HG02884 (cell line): ENCODE measurements at regions not wholly inside any gene's neighbourhood (a gene's known extent, or its start where the extent isn't known, plus 50 kb on each side); places are given as distances from the start of the nearest gene placed in this dataset.
"Not testable (repeated sequence)": the region's sequence is repeated elsewhere in the genome, so short reads cannot be mapped to it uniquely, and the experiment has no call there.

Experiments used
- ATAC-seq: cut with Tn5 transposase; IDR thresholded peaks from one replicate; pipeline ENCODE4 v1.9.1; 2021; ENCODE audit warnings: mild to moderate bottlenecking, moderate library complexity; ENCODE audit not compliant: unreplicated experiment

- no peak for ATAC-seq
Measured at GRCh38 chr6:19892260-19892659, 55.1 kb downstream of the ID4 start.

- ATAC-seq: no peak
Measured at GRCh38 chr6:19895866-19896692, 58.9 kb downstream of the ID4 start.

- no peak for ATAC-seq
Measured at GRCh38 chr6:19896693-19897010, 59.5 kb downstream of the ID4 start.

- no peak for ATAC-seq
Measured at GRCh38 chr6:19898141-19898740, 61.1 kb downstream of the ID4 start.

- ATAC-seq: no peak
Measured at GRCh38 chr6:19902201-19902600, 65.0 kb downstream of the ID4 start.

- ATAC-seq: not testable (repeated sequence)
Measured at GRCh38 chr6:19904408-19904807, 67.2 kb downstream of the ID4 start.

- ATAC-seq: no peak
Measured at GRCh38 chr6:19905584-19905983, 68.4 kb downstream of the ID4 start.

- no peak for ATAC-seq
Measured at GRCh38 chr6:19906171-19906570, 69.0 kb downstream of the ID4 start.

GRCh38 chr6:19911223-19911622 lies 74.1 kb downstream of the ID4 start:
- ATAC-seq: no peak

- no peak for ATAC-seq
Measured at GRCh38 chr6:19918436-19918835, 81.3 kb downstream of the ID4 start.

- ATAC-seq: no peak
Measured at GRCh38 chr6:19921786-19922185, 84.6 kb downstream of the ID4 start.

- no peak for ATAC-seq
Measured at GRCh38 chr6:19925533-19925932, 88.4 kb downstream of the ID4 start.

GRCh38 chr6:19928461-19928860 lies 91.3 kb downstream of the ID4 start:
- no peak for ATAC-seq

- ATAC-seq: no peak
Measured at GRCh38 chr6:19929312-19929711, 92.1 kb downstream of the ID4 start.

- ATAC-seq: no peak
Measured at GRCh38 chr6:19934996-19935591, 97.9 kb downstream of the ID4 start.

- not testable (repeated sequence) for ATAC-seq
Measured at GRCh38 chr6:19939321-19939720, 102.2 kb downstream of the ID4 start.

- ATAC-seq: not testable (repeated sequence)
Measured at GRCh38 chr6:19939926-19940325, 102.8 kb downstream of the ID4 start.

- no peak for ATAC-seq
Measured at GRCh38 chr6:19943042-19943441, 105.9 kb downstream of the ID4 start.

GRCh38 chr6:19945843-19946358 lies 108.7 kb downstream of the ID4 start:
- ATAC-seq: no peak

- ATAC-seq: no peak
Measured at GRCh38 chr6:19949155-19949554, 112.0 kb downstream of the ID4 start.

- no peak for ATAC-seq
Measured at GRCh38 chr6:19964115-19964514, 126.9 kb downstream of the ID4 start.

- ATAC-seq: no peak
Measured at GRCh38 chr6:19968201-19968600, 131.0 kb downstream of the ID4 start.
